ENCODE measurements at regions not wholly inside any gene's neighbourhood (a gene's known extent, or its start where the extent isn't known, plus 50 kb on each side); places are given as distances from the start of the nearest gene placed in this dataset.

- TF ChIP-seq E2F8 (IDR thresholded peaks at IDR 0.05; ENCODE audit: low read depth, partially characterized antibody) (no peak), IKZF2 (IDR thresholded peaks at IDR 0.05) (peak; percentile 76 to 80), TCF12 (IDR thresholded peaks at IDR 0.05; ENCODE audit: low read depth, low read length) (peak; percentile 91), TCF7 (IDR thresholded peaks at IDR 0.05; ENCODE audit: borderline replicate concordance) (0 out of 2 replicates have a peak, but pooled peaks have one; percentile 65), BRCA1 (IDR thresholded peaks at IDR 0.05; ENCODE audit: low read depth, low read length) (no peak), EGR1 (IDR thresholded peaks at IDR 0.05; ENCODE audit: borderline replicate concordance in 1 of 2, low read depth in 2 of 2, low read length in 2 of 2) (no peak), STAT1 (conservative IDR thresholded peaks at IDR 0.05) (no peak), ZNF24 (IDR thresholded peaks at IDR 0.05) (no peak), EP300 (IDR thresholded peaks at IDR 0.05; ENCODE audit: borderline replicate concordance in 1 of 2, control insufficient read depth in 1 of 2, low read depth in 2 of 2, low read length in 2 of 2) (peak; percentile 58; a peak in 3 of 4 replicates), SUZ12 (IDR thresholded peaks at IDR 0.05; ENCODE audit: unreplicated experiment) (no peak), USF2 (IDR thresholded peaks at IDR 0.05; ENCODE audit: borderline replicate concordance, low read depth, low read length) (no peak), SUPT20H (IDR thresholded peaks at IDR 0.05; ENCODE audit: borderline replicate concordance, control insufficient read depth, low read depth, low read length) (no peak), ATF2 (IDR thresholded peaks at IDR 0.05; ENCODE audit: low read length) (peak; percentile 82), ZNF384 (IDR thresholded peaks at IDR 0.05; ENCODE audit: borderline replicate concordance, low read depth, low read length) (0 out of 2 replicates have a peak, but pooled peaks have one; percentile 14), E2F4 (IDR thresholded peaks at IDR 0.05; ENCODE audit: low read depth, low read length) (no peak), MLLT1 (IDR thresholded peaks at IDR 0.05) (no peak; the same call in 1 of the 2 replicates), NRF1 (conservative IDR thresholded peaks at IDR 0.05; ENCODE audit: low read depth, low read length) (no peak), BHLHE40 (IDR thresholded peaks at IDR 0.05; ENCODE audit: borderline replicate concordance in 1 of 2, low read depth in 2 of 2, low read length in 1 of 2) (peak; percentile 13 to 47; a peak in 2 of 4 replicates), EED (IDR thresholded peaks at IDR 0.05; ENCODE audit: low read depth) (peak; percentile 89), MTA3 (IDR thresholded peaks at IDR 0.05; ENCODE audit: borderline replicate concordance, low read length) (peak; percentile 28; the same call in 1 of the 2 replicates), ZNF622 (IDR thresholded peaks at IDR 0.05) (no peak)
These were observed 53.2 kb upstream of the MRPS6 start (continued) for GRCh38 chr21:34020005-34020847.

Data from GM12878 (cell line).